HCT116 (cell line): ENCODE measurements at regions not wholly inside any gene's neighbourhood (a gene's known extent, or its start where the extent isn't known, plus 50 kb on each side); places are given as distances from the start of the nearest gene placed in this dataset.

Source experiments
- ATF3 ChIP-seq: IDR thresholded peaks from 2 replicates; pipeline ENCODE4 v1.6.1; 2012
- CTCF ChIP-seq, 3 experiments: fragments of 200-600 bp in 1 of 3; sonication (generic) in 1 of 3; IDR thresholded peaks in 2 of 3; conservative IDR thresholded peaks in 1 of 3; 2 replicates each; pipeline ENCODE4 v1.5.1; 2012 to 2017; ENCODE audit warnings: low read depth in 2 of 3, low read length in 2 of 3, antibody characterized with exemption in 1 of 3, borderline replicate concordance in 1 of 3, control low read depth in 1 of 3, mild to moderate bottlenecking in 1 of 3, mixed read lengths in 1 of 3, mixed run types in 1 of 3, moderate library complexity in 1 of 3; ENCODE audit not compliant: insufficient read depth in 1 of 3
- EGR1 ChIP-seq: IDR thresholded peaks from 2 replicates; pipeline ENCODE4 v1.6.1; 2012; ENCODE audit warnings: low read depth
- EZH2 ChIP-seq: fragments of 200-600 bp; sonication (generic); IDR thresholded peaks from 2 replicates; pipeline ENCODE4 v1.6.1; 2017; ENCODE audit warnings: antibody characterized with exemption, mixed run types
- EZH2phosphoT487 ChIP-seq: fragments of 200-600 bp; IDR thresholded peaks from 2 replicates; pipeline ENCODE4 v1.6.1; 2018; ENCODE audit warnings: antibody characterized with exemption, borderline replicate concordance
- POLR2A ChIP-seq: IDR thresholded peaks from 2 replicates; pipeline ENCODE4 v1.7.0; 2011; ENCODE audit warnings: borderline replicate concordance; ENCODE audit not compliant: insufficient read depth, insufficient read length; ENCODE audit errors: extremely low read depth
- POLR2AphosphoS5 ChIP-seq: IDR thresholded peaks from 2 replicates; pipeline ENCODE4 v1.6.1; 2011; ENCODE audit warnings: mild to moderate bottlenecking, low read depth, low read length, moderate library complexity
- REST ChIP-seq: IDR thresholded peaks from 2 replicates; pipeline ENCODE4 v1.6.1; 2012; ENCODE audit warnings: low read depth
- SRF ChIP-seq: IDR thresholded peaks from 2 replicates; pipeline ENCODE4 v1.6.1; 2012; ENCODE audit warnings: low read depth
- YY1 ChIP-seq: IDR thresholded peaks from 2 replicates; pipeline ENCODE4 v1.6.1; 2011; ENCODE audit warnings: low read length, low read depth, moderate library complexity, mild to moderate bottlenecking; ENCODE audit not compliant: insufficient replicate concordance; ENCODE audit errors: extremely low read depth

- TF ChIP-seq CTCF (IDR thresholded peaks at IDR 0.05 in 2 of 3, conservative IDR thresholded peaks at IDR 0.05 in 1 of 3; ENCODE audit: borderline replicate concordance in 1 of 3, insufficient read depth in 1 of 3, low read depth in 2 of 3, low read length in 2 of 3) (no peak), SRF (no peak), REST (no peak), EZH2 (no peak), POLR2A (no peak), YY1 (no peak), EZH2phosphoT487 (no peak), EGR1 (no peak), ATF3 (no peak), POLR2AphosphoS5 (no peak)
Observed at GRCh38 chr20:25992146-25992545, 295.5 kb upstream of the ZNF337 start.
